ENCODE measurements at regions not wholly inside any gene's neighbourhood (a gene's known extent, or its start where the extent isn't known, plus 50 kb on each side); places are given as distances from the start of the nearest gene placed in this dataset.

- TF ChIP-seq CTCF (conservative IDR thresholded peaks at IDR 0.05; ENCODE audit: control insufficient read depth, insufficient read depth, low read depth, low read length), result no peak
- DNase-seq (ENCODE audit: low read depth), result no peak
Measured at GRCh38 chr16:64011650-64012049, 1110.2 kb downstream of the CDH11 start.

GRCh38 chr16:64008131-64008530 lies 1113.7 kb downstream of the CDH11 start:
- no peak overlapping the region for H3K4me3 ChIP-seq (ENCODE audit: control insufficient read depth, low read depth, low read length)
- peak; percentile 11 for TF ChIP-seq CTCF (conservative IDR thresholded peaks at IDR 0.05; ENCODE audit: control insufficient read depth, insufficient read depth, low read depth, low read length)
- DNase-seq (ENCODE audit: low read depth), result no peak

More at GRCh38 chr16:64011650-64012049, 1110.2 kb downstream of the CDH11 start:
- no peak overlapping the region for H3K4me3 ChIP-seq (ENCODE audit: control insufficient read depth, low read depth, low read length)

- no peak for TF ChIP-seq CTCF (conservative IDR thresholded peaks at IDR 0.05; ENCODE audit: control insufficient read depth, insufficient read depth, low read depth, low read length)
- no peak for DNase-seq (ENCODE audit: low read depth)
- no peak overlapping the region for H3K4me3 ChIP-seq (ENCODE audit: control insufficient read depth, low read depth, low read length)
Measured at GRCh38 chr16:64004116-64004515, 1117.7 kb downstream of the CDH11 start.

GRCh38 chr16:63995025-63995424 lies 1126.8 kb downstream of the CDH11 start:
- no peak overlapping the region for H3K4me3 ChIP-seq (ENCODE audit: control insufficient read depth, low read depth, low read length)
- no peak for TF ChIP-seq CTCF (conservative IDR thresholded peaks at IDR 0.05; ENCODE audit: control insufficient read depth, insufficient read depth, low read depth, low read length)
- no peak for DNase-seq (ENCODE audit: low read depth)

- no peak overlapping the region for H3K4me3 ChIP-seq (ENCODE audit: control insufficient read depth, low read depth, low read length)
- DNase-seq (ENCODE audit: low read depth), result no peak
- no peak for TF ChIP-seq CTCF (conservative IDR thresholded peaks at IDR 0.05; ENCODE audit: control insufficient read depth, insufficient read depth, low read depth, low read length)
Measured at GRCh38 chr16:63983401-63983800, 1138.5 kb downstream of the CDH11 start.

GRCh38 chr16:63982741-63983140 lies 1139.1 kb downstream of the CDH11 start:
- DNase-seq (ENCODE audit: low read depth), result no peak
- no peak overlapping the region for H3K4me3 ChIP-seq (ENCODE audit: control insufficient read depth, low read depth, low read length)
- TF ChIP-seq CTCF (conservative IDR thresholded peaks at IDR 0.05; ENCODE audit: control insufficient read depth, insufficient read depth, low read depth, low read length), result no peak

GRCh38 chr16:63982110-63982509 lies 1139.8 kb downstream of the CDH11 start:
- no peak overlapping the region for H3K4me3 ChIP-seq (ENCODE audit: control insufficient read depth, low read depth, low read length)
- TF ChIP-seq CTCF (conservative IDR thresholded peaks at IDR 0.05; ENCODE audit: control insufficient read depth, insufficient read depth, low read depth, low read length), result no peak
- no peak for DNase-seq (ENCODE audit: low read depth)
